ENCODE measurements at regions not wholly inside any gene's neighbourhood (a gene's known extent, or its start where the extent isn't known, plus 50 kb on each side); places are given as distances from the start of the nearest gene placed in this dataset.

DNA sequence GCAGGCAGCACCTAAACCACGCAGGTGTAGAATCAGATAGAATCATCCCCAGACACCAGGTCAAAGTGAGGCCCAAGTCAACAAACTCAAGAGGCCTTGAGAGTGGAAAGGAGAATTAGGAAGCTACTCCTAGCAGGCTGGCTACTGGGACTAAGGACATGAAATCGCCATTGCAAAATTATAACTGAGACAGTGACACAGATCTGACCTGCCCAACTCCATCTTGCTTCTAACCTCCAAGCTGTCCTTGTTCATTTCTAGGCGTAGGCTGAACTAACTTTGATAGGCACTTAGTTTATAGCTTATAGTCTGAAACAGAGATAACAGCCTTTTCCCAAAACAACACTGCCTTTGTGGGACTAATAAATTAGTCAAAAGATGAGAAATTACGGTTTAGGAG lies 52.8 kb downstream of the ACTL7B start:
- Histone ChIP-seq H3T11ph (ENCODE audit: low read length) (no peak overlapping the region), H2BK12ac (ENCODE audit: insufficient read length, low read depth, low read length) (peak overlapping the region; percentile 45), H3K79me1 (ENCODE audit: insufficient read depth, low read depth, low read length, poor library complexity, severe bottlenecking) (no peaks in the 10 kb centered on the region), H2BK15ac (ENCODE audit: low read depth, low read length) (no peak overlapping the region), H4K20me1 (ENCODE audit: control insufficient read depth, insufficient read depth, insufficient read length) (no peaks in the 10 kb centered on the region), H3K4me2 (ENCODE audit: insufficient read depth, insufficient read length, low read length) (no peak overlapping the region), H2AK5ac (ENCODE audit: insufficient read length, low read length) (no peak overlapping the region), H3K23ac (ENCODE audit: insufficient read length, low read depth, low read length) (no peak overlapping the region), H2BK120ac (ENCODE audit: low read depth, low read length, poor library complexity, severe bottlenecking) (no peak overlapping the region), H3K18ac (ENCODE audit: insufficient read length, low read depth, low read length) (no peak overlapping the region), H4K5ac (ENCODE audit: insufficient read length, low read depth, low read length) (no peak overlapping the region), H3K4ac (ENCODE audit: low read depth, low read length) (no peak overlapping the region), H2BK20ac (ENCODE audit: low read depth, low read length, poor library complexity, severe bottlenecking) (no peak overlapping the region), H3K9ac (ENCODE audit: extremely low read depth, insufficient read length, low read length) (no peak overlapping the region), H4K91ac (ENCODE audit: insufficient read length, low read depth, low read length) (no peak overlapping the region), H3K14ac (ENCODE audit: insufficient read depth, low read length) (no peak overlapping the region), H3K23me2 (ENCODE audit: insufficient read length, low read depth, low read length, poor library complexity, severe bottlenecking) (no peaks in the 10 kb centered on the region), H3K56ac (ENCODE audit: insufficient read length, low read depth, low read length) (no peak overlapping the region), H3K79me2 (ENCODE audit: insufficient read depth, low read length) (no peaks in the 10 kb centered on the region), H2BK5ac (ENCODE audit: insufficient read length, low read length) (no peak overlapping the region), H2AFZ (ENCODE audit: low read length) (no peak overlapping the region), H3K27me3 (ENCODE audit: insufficient read depth, low read length) (no peaks in the 10 kb centered on the region), H3K9me3 (ENCODE audit: control insufficient read depth, low read depth, low read length) (no peaks in the 10 kb centered on the region), H4K8ac (replicated peaks; ENCODE audit: insufficient read length, low read depth, low read length) (no peak overlapping the region), H3K27ac (ENCODE audit: insufficient read length, low read depth, low read length) (no peak overlapping the region), H3K4me1 (ENCODE audit: insufficient read depth, low read length) (peaks cover 3% of the 10 kb centered on the region; the same call in 1 of the 2 replicates)
- Mint-ChIP-seq H3K9me3 (no peaks in the 10 kb centered on the region), H3K4me3 (no peak overlapping the region), H3K4me1 (peaks cover 25 to 36% of the 10 kb centered on the region in 2 experiments), H3K27me3 (ENCODE audit: low read depth) (no peaks in the 10 kb centered on the region), H3K27ac (no peak overlapping the region), H3K36me3 (ENCODE audit: insufficient read depth in 1 of 3, low read depth in 3 of 3) (no peaks in the 10 kb centered on the region)
- no CpG with 5 or more reads among the region's 4 CpGs for WGBS (ENCODE audit: extremely low coverage, insufficient read length, low lambda C conversion rate)
- TF ChIP-seq, protein P1, sequence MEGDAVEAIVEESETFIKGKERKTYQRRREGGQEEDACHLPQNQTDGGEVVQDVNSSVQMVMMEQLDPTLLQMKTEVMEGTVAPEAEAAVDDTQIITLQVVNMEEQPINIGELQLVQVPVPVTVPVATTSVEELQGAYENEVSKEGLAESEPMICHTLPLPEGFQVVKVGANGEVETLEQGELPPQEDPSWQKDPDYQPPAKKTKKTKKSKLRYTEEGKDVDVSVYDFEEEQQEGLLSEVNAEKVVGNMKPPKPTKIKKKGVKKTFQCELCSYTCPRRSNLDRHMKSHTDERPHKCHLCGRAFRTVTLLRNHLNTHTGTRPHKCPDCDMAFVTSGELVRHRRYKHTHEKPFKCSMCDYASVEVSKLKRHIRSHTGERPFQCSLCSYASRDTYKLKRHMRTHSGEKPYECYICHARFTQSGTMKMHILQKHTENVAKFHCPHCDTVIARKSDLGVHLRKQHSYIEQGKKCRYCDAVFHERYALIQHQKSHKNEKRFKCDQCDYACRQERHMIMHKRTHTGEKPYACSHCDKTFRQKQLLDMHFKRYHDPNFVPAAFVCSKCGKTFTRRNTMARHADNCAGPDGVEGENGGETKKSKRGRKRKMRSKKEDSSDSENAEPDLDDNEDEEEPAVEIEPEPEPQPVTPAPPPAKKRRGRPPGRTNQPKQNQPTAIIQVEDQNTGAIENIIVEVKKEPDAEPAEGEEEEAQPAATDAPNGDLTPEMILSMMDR (conservative IDR thresholded peaks at IDR 0.05), result no peak
- DNase-seq, result no peak
